ENCODE measurements at regions not wholly inside any gene's neighbourhood (a gene's known extent, or its start where the extent isn't known, plus 50 kb on each side); places are given as distances from the start of the nearest gene placed in this dataset.
"Not testable (repeated sequence)": the region's sequence is repeated elsewhere in the genome, so short reads cannot be mapped to it uniquely, and the experiment has no call there.

GRCh38 chr2:100702438-100703109 lies 117.4 kb upstream of the NPAS2 start:
- no peaks in the 10 kb centered on the region for H3K4me1 ChIP-seq (ENCODE audit: control insufficient read depth, insufficient read depth, low read length)
- no CpG with 5 or more reads among the region's 5 CpGs for WGBS (ENCODE audit: insufficient coverage, low lambda C conversion rate)
- H3K9me3 ChIP-seq (ENCODE audit: control insufficient read depth, low read depth, low read length): peaks cover 3% of the 10 kb centered on the region
- H3K27ac ChIP-seq (ENCODE audit: low read length): no peak overlapping the region
- no peak for DNase-seq
- no peak overlapping the region for H3K4me3 ChIP-seq (ENCODE audit: low read length)
- H3K36me3 ChIP-seq (ENCODE audit: control insufficient read depth, insufficient read depth, low read length): no peaks in the 10 kb centered on the region
- peaks cover 4% of the 10 kb centered on the region for H3K27me3 ChIP-seq (ENCODE audit: control insufficient read depth, insufficient read depth, low read length)

GRCh38 chr2:100703213-100703612 lies 116.7 kb upstream of the NPAS2 start:
- Histone ChIP-seq H3K27ac (ENCODE audit: low read length) (no peak overlapping the region), H3K36me3 (ENCODE audit: control insufficient read depth, insufficient read depth, low read length) (no peaks in the 10 kb centered on the region), H3K4me1 (ENCODE audit: control insufficient read depth, insufficient read depth, low read length) (no peaks in the 10 kb centered on the region), H3K9me3 (ENCODE audit: control insufficient read depth, low read depth, low read length) (peaks cover 3% of the 10 kb centered on the region), H3K4me3 (ENCODE audit: low read length) (no peak overlapping the region), H3K27me3 (ENCODE audit: control insufficient read depth, insufficient read depth, low read length) (peaks cover 4% of the 10 kb centered on the region)
- DNase-seq: no peak
- WGBS (ENCODE audit: insufficient coverage, low lambda C conversion rate): 90% methylated on average over 2 of the region's 5 CpGs

GRCh38 chr2:100703739-100704138 lies 116.2 kb upstream of the NPAS2 start:
- Histone ChIP-seq H3K4me1 (ENCODE audit: control insufficient read depth, insufficient read depth, low read length) (no peaks in the 10 kb centered on the region), H3K36me3 (ENCODE audit: control insufficient read depth, insufficient read depth, low read length) (no peaks in the 10 kb centered on the region), H3K4me3 (ENCODE audit: low read length) (no peak overlapping the region), H3K27me3 (ENCODE audit: control insufficient read depth, insufficient read depth, low read length) (peaks cover 4% of the 10 kb centered on the region), H3K27ac (ENCODE audit: low read length) (no peak overlapping the region), H3K9me3 (ENCODE audit: control insufficient read depth, low read depth, low read length) (peaks cover 3% of the 10 kb centered on the region)
- WGBS (ENCODE audit: insufficient coverage, low lambda C conversion rate): no CpG with 5 or more reads among the region's 3 CpGs
- DNase-seq: no peak

- H3K36me3 ChIP-seq (ENCODE audit: control insufficient read depth, insufficient read depth, low read length): no peaks in the 10 kb centered on the region
- peaks cover 4% of the 10 kb centered on the region for H3K27me3 ChIP-seq (ENCODE audit: control insufficient read depth, insufficient read depth, low read length)
- DNase-seq: no peak
- peaks cover 3% of the 10 kb centered on the region for H3K9me3 ChIP-seq (ENCODE audit: control insufficient read depth, low read depth, low read length)
- no peak overlapping the region for H3K27ac ChIP-seq (ENCODE audit: low read length)
- H3K4me3 ChIP-seq (ENCODE audit: low read length): no peak overlapping the region
- no CpG with 5 or more reads among the region's 7 CpGs for WGBS (ENCODE audit: insufficient coverage, low lambda C conversion rate)
- H3K4me1 ChIP-seq (ENCODE audit: control insufficient read depth, insufficient read depth, low read length): no peaks in the 10 kb centered on the region
Measured at GRCh38 chr2:100704156-100704555, 115.8 kb upstream of the NPAS2 start.

- Histone ChIP-seq H3K4me3 (ENCODE audit: low read length) (no peak overlapping the region), H3K4me1 (ENCODE audit: control insufficient read depth, insufficient read depth, low read length) (no peaks in the 10 kb centered on the region), H3K27ac (ENCODE audit: low read length) (no peak overlapping the region), H3K9me3 (ENCODE audit: control insufficient read depth, low read depth, low read length) (peaks cover 3% of the 10 kb centered on the region), H3K36me3 (ENCODE audit: control insufficient read depth, insufficient read depth, low read length) (no peaks in the 10 kb centered on the region), H3K27me3 (ENCODE audit: control insufficient read depth, insufficient read depth, low read length) (peaks cover 4% of the 10 kb centered on the region)
- no CpG with 5 or more reads among the region's 8 CpGs for WGBS (ENCODE audit: insufficient coverage, low lambda C conversion rate)
- no peak for DNase-seq
Measured at GRCh38 chr2:100704711-100705110, 115.2 kb upstream of the NPAS2 start.

- Histone ChIP-seq H3K9me3 (ENCODE audit: control insufficient read depth, low read depth, low read length) (no peaks in the 10 kb centered on the region), H3K36me3 (ENCODE audit: control insufficient read depth, insufficient read depth, low read length) (no peaks in the 10 kb centered on the region), H3K27me3 (ENCODE audit: control insufficient read depth, insufficient read depth, low read length) (peaks cover 2% of the 10 kb centered on the region), H3K4me1 (ENCODE audit: control insufficient read depth, insufficient read depth, low read length) (no peaks in the 10 kb centered on the region), H3K4me3 (ENCODE audit: low read length) (no peak overlapping the region), H3K27ac (ENCODE audit: low read length) (no peak overlapping the region)
- DNase-seq: no peak
- WGBS (ENCODE audit: insufficient coverage, low lambda C conversion rate): 100% methylated on average over 3 of the region's 21 CpGs
Measured at GRCh38 chr2:100707016-100707947, 112.7 kb upstream of the NPAS2 start.

GRCh38 chr2:100708333-100708732 lies 111.6 kb upstream of the NPAS2 start:
- H3K4me1 ChIP-seq (ENCODE audit: control insufficient read depth, insufficient read depth, low read length): no peaks in the 10 kb centered on the region
- H3K27ac ChIP-seq (ENCODE audit: low read length): no peak overlapping the region
- DNase-seq: no peak
- no peaks in the 10 kb centered on the region for H3K36me3 ChIP-seq (ENCODE audit: control insufficient read depth, insufficient read depth, low read length)
- H3K9me3 ChIP-seq (ENCODE audit: control insufficient read depth, low read depth, low read length): no peaks in the 10 kb centered on the region
- no CpG with 5 or more reads among the region's 3 CpGs for WGBS (ENCODE audit: insufficient coverage, low lambda C conversion rate)
- H3K4me3 ChIP-seq (ENCODE audit: low read length): no peak overlapping the region
- peaks cover 2% of the 10 kb centered on the region for H3K27me3 ChIP-seq (ENCODE audit: control insufficient read depth, insufficient read depth, low read length)

GRCh38 chr2:100713106-100713505 lies 106.8 kb upstream of the NPAS2 start:
- H3K9me3 ChIP-seq (ENCODE audit: control insufficient read depth, low read depth, low read length): no peaks in the 10 kb centered on the region
- no peak for DNase-seq
- WGBS (ENCODE audit: insufficient coverage, low lambda C conversion rate): 90% methylated on average over 2 of the region's 2 CpGs
- H3K27ac ChIP-seq (ENCODE audit: low read length): no peak overlapping the region
- no peaks in the 10 kb centered on the region for H3K36me3 ChIP-seq (ENCODE audit: control insufficient read depth, insufficient read depth, low read length)
- H3K27me3 ChIP-seq (ENCODE audit: control insufficient read depth, insufficient read depth, low read length): no peaks in the 10 kb centered on the region
- H3K4me3 ChIP-seq (ENCODE audit: low read length): no peak overlapping the region
- peaks cover 4% of the 10 kb centered on the region for H3K4me1 ChIP-seq (ENCODE audit: control insufficient read depth, insufficient read depth, low read length)

GRCh38 chr2:100714396-100715010 lies 105.4 kb upstream of the NPAS2 start:
- H3K36me3 ChIP-seq (ENCODE audit: control insufficient read depth, insufficient read depth, low read length); H3K27me3 ChIP-seq (ENCODE audit: control insufficient read depth, insufficient read depth, low read length); H3K27ac ChIP-seq (ENCODE audit: low read length); H3K4me1 ChIP-seq (ENCODE audit: control insufficient read depth, insufficient read depth, low read length); DNase-seq; H3K4me3 ChIP-seq (ENCODE audit: low read length); H3K9me3 ChIP-seq (ENCODE audit: control insufficient read depth, low read depth, low read length): not testable (repeated sequence)
- no CpG with 5 or more reads among the region's 5 CpGs for WGBS (ENCODE audit: insufficient coverage, low lambda C conversion rate)

GRCh38 chr2:100715861-100716260 lies 104.1 kb upstream of the NPAS2 start:
- H3K27ac ChIP-seq (ENCODE audit: low read length); DNase-seq: not testable (repeated sequence)
- WGBS (ENCODE audit: insufficient coverage, low lambda C conversion rate): no CpG with 5 or more reads among the region's 4 CpGs

More at GRCh38 chr2:100715861-100716260, 104.1 kb upstream of the NPAS2 start:
- H3K4me1 ChIP-seq (ENCODE audit: control insufficient read depth, insufficient read depth, low read length); H3K4me3 ChIP-seq (ENCODE audit: low read length); H3K9me3 ChIP-seq (ENCODE audit: control insufficient read depth, low read depth, low read length); H3K27me3 ChIP-seq (ENCODE audit: control insufficient read depth, insufficient read depth, low read length); H3K36me3 ChIP-seq (ENCODE audit: control insufficient read depth, insufficient read depth, low read length): not testable (repeated sequence)
